Glomerular visceral epithelial cell (primary cell): ENCODE measurements at regions not wholly inside any gene's neighbourhood (a gene's known extent, or its start where the extent isn't known, plus 50 kb on each side); places are given as distances from the start of the nearest gene placed in this dataset.

Source experiments
- DNase-seq: peaks from one replicate; pipeline ENCODE4 v3.0.0-alpha.2; 2016; ENCODE audit errors: extremely low spot score

DNA sequence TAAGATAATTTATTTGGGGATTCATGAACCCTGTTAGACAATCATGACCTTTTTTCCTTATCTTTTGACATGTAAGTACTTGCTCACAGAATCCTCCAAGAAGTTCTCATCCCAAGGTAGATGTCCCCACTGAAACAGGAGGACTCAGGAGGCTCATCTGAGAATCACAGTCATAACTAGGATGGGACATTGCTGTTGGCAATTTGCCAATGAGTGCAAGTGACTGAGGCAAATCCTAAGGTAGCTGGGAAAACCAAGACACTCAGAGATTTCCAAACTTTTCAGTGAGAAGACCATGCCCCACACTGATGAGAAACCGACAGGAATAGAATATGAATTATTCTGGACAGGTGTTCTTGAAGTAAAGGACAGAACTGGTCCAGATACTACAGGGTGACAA, 735.0 kb downstream of the TMEM182 start:
- DNase-seq, result no peak

GRCh38 chr2:103506812-103507211, 745.0 kb downstream of the TMEM182 start:
- no peak for DNase-seq

- DNase-seq, result no peak
These were observed 750.6 kb downstream of the TMEM182 start for GRCh38 chr2:103512442-103512841.

- DNase-seq, result no peak
These were observed 758.7 kb downstream of the TMEM182 start for GRCh38 chr2:103520547-103520946.

- DNase-seq, result no peak
These were observed 763.9 kb downstream of the TMEM182 start for GRCh38 chr2:103525756-103526155.

- DNase-seq, result no peak
These were observed 764.9 kb downstream of the TMEM182 start for GRCh38 chr2:103526757-103527156.

- no peak for DNase-seq
These were observed 765.4 kb downstream of the TMEM182 start for GRCh38 chr2:103527278-103527677.

DNA sequence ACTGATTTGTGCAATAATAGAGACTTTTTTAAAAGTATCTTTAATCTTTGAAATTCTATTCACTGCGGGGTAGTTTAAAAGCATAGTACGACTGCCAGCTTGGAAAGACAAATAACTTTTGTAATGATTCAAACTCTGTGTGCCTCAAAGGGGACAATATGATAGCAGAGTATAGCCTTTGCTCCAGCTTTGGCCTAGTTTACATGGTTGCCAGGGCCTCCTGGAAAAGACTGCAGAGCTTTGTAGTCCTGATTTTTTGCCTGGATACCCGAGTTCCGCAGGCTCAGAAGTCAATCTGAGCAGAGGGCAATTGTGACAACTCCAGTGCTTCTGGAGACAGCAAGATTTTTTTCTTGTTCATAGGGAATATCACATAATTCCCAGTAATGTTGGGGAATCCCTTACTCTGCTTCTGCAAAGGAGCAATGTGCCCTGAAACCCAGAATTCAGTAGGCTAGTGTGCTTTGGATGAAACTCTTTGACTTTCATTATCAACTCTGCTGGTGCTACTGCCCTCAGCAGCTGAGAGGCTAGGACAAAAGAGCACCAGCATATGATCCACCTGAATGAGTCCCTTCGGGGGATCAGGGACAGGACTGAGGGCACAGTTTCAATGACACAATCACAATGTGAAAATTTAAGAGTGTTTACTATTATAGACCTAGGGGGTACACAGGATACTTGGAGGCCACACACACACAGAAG, 768.1 kb downstream of the TMEM182 start:
- no peak for DNase-seq

GRCh38 chr2:103552775-103553174, 790.9 kb downstream of the TMEM182 start:
- no peak for DNase-seq

GRCh38 chr2:103594823-103595222, 833.0 kb downstream of the TMEM182 start:
- DNase-seq, result no peak

- no peak for DNase-seq
These were observed 843.4 kb downstream of the TMEM182 start for GRCh38 chr2:103605071-103605780.

GRCh38 chr2:103615611-103616105, 853.8 kb downstream of the TMEM182 start:
- DNase-seq, result no peak

DNA sequence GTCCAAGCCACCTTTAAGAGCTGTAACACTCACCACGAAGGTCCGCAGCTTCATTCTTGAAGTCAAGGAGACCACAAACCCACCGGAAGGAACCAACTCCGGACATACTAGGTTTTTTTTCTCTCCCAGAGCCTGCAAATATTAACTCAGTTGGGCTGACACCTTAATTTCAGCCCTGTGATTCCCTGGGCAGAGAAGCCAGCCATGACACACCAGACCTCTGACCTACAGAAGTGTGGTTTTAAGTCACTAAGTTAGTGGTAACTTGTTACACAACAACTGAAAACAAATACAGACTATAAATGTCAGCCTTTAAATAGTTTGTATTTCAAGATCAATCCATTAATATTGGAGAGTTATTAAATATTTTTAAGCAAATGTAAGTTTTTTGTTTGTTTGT, 855.1 kb downstream of the TMEM182 start:
- DNase-seq, result peak; percentile 42

GRCh38 chr2:103618112-103618511, 856.3 kb downstream of the TMEM182 start:
- DNase-seq, result no peak

DNA sequence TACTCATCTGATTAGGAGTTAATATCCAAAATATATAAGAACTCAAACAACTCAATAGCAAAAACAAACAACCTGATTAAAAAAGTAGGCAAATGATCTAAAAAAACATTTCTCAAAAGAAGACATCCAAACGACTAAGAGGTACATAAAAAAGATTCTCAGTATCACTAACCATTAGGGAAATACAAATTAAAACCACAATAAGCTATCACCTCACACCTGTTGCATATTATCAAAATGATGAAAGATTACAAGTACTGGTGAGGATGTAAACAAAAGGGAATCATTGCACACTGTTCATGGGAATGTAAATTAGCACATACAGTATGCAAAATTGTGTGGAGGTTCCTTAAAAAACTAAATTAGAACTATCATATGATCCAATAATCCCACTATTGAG, 865.5 kb downstream of the TMEM182 start:
- no peak for DNase-seq

DNA sequence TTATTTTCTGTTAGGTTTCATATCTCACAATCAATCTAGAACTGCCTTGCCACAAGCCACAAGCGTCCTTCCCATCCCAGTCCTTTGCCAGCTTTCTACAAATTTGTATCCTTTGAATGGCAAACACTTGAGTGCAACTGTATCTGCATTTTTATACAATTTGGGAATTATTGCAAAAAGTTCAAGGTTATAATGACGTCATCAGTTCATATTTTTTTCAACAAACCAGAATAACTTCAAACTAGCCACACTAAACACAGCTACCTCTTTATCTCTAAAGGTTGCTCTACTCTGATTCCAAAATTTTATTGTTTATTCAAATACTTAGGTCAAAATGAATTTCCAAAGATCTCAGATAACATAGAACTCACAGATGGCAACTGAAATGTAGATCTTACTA, 877.1 kb downstream of the TMEM182 start:
- no peak for DNase-seq

DNA sequence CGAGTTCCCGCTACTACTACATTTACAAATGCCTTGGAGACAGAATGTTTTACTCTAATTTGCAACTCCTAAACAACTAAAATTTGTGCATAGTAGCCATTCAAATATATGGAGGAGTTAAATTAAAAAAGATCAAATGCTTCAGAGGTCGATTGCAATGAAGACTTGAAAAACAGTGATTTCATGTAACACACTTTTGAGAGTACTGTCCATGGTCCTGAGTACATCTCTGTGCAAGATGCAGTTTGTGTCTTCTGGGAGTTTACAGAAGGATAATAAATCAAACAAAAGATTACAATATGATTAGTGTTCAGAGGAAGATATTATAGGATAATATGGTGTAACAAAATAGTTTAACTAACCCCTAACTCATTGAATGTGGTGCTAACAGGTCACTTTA, 894.7 kb downstream of the TMEM182 start:
- peak; percentile 14 for DNase-seq

GRCh38 chr2:103660519-103660918, 898.7 kb downstream of the TMEM182 start:
- DNase-seq, result no peak

GRCh38 chr2:103660947-103661346, 899.1 kb downstream of the TMEM182 start:
- no peak for DNase-seq

DNA sequence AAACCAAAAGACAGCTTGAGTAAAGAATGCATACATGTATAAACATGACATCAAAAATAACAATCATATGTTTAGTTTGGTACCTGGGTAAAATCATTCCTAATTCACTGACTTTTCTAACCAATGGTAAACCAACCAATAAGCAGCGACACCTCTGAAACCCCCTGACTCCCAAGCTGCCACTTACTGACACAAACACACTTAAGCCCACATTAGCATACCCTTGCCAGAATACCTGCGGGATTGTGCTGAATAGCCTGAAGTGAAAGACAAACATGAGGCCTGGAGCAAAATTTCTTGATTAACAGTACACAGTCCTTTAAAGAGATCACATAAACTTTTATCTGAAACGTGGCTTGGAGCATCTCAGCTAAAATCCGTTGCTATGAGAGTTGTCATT, 902.9 kb downstream of the TMEM182 start:
- DNase-seq, result no peak

DNA sequence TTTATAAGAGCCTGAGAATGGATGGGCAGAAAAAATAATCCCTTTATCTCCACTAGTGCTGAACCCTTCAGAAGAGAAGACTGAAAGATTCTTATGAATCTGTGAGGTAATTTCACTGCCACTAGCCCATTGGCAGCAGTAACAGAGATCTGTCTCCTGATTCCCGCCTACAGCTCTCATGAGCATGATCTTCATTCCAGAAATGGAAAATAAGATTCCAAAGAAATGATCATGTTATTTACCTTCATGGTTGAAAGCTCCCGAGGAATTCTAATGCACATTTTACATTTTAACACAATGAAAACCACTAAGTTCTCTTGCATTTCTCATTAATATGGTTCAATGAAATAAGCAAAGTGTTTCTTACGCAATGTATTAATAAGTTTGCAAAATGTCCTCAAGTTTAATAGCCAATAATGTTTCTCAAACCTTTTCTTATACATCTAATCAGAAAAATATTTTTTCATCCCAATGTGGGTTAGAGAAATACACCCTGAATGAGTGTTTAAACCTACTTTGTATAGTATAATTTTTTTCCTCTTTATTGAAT, 905.6 kb downstream of the TMEM182 start:
- DNase-seq, result peak; percentile 80

DNA sequence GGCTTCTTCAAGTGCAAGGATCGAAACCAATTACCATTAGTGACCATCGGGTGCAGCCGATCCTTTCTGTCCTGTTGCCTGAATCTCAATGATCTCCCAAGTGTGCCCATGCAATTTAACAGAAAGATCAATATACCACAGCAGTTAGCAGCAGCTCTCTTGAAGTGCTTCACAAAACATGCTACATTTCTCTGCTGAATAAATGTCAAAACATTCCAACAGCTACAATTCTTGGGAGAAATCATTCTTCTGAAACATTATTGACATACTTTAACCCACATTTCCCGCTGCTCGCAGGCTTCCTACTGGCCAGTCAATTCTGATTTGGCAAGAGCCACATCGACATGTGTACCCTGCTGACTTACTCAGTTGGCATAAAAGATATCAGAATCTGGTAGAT, 907.7 kb downstream of the TMEM182 start:
- DNase-seq, result peak; percentile 45
